HG03159 (cell line): ENCODE measurements at regions not wholly inside any gene's neighbourhood (a gene's known extent, or its start where the extent isn't known, plus 50 kb on each side); places are given as distances from the start of the nearest gene placed in this dataset.

ENCODE experiments used
- ATAC-seq: cut with Tn5 transposase; IDR thresholded peaks from one replicate; pipeline ENCODE4 v1.9.1; 2021; ENCODE audit warnings: mild to moderate bottlenecking, moderate library complexity; ENCODE audit not compliant: unreplicated experiment

DNA sequence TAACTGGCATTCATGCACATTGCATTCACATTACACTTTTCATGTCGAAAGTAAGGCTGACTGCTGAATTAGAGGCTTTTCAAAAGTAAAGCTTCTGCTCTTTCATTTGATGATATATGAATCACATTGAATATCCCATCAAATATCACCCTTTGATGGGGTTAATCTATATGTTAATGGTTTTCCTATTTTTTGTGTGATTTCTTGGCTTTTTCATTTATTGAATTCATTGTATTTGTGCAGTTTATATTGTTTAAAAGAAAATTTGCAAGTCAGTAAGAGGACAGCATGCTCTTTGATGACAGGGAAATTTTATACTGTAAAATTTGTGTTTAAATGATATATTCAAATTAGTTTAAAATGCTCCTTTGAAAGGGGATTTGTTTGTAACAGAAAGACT, 344.1 kb downstream of the PCDH10 start:
- ATAC-seq = no peak

DNA sequence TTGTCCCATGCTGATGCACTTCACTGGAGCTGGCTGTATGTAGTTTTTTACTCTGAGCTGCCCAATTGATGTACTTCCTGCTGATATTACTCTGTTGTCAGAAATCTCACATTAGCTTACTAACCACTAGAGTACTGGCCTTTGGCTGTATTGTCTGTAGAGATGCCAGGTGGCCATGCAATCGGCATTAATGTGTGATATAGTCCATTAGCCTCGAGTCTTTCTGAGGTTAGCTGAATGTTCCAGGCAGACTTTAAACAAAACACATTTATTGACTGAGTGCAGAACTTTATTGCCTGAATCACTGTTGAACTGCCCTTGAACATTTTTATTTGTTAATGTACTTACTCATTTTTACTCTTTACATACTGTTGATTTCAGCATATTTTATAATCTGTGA, 335.2 kb downstream of the PCDH10 start:
- ATAC-seq = no peak

DNA sequence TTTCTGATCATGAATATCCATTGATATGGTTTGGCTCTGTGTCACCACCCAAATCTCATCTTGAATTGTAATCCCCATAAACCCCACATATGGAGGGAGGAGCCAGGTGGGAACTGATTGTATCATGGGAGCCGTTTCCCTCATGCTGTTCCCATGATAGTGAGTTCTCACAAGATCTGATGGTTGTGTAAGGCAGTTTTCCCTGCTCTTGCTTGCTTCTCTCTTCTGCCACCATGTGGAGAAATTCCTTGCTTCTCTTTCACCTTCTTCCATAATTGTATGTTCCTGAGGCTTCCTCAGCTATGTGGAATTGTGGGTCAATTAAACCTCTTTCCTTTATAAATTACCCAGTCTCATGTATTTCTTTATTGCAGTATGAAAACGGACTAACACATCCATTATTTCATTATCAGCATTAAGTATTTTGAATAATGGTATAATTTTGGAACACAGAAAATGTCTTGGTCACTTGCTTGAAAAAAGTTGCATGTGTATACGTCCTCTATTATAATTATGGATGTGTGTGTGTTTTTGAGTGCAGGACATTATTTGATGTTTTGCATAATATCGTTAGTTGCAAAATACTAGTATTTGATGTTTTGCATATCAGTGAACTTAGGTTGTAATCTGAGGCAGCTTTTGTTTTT, 334.6 kb downstream of the PCDH10 start:
- no peak for ATAC-seq

DNA sequence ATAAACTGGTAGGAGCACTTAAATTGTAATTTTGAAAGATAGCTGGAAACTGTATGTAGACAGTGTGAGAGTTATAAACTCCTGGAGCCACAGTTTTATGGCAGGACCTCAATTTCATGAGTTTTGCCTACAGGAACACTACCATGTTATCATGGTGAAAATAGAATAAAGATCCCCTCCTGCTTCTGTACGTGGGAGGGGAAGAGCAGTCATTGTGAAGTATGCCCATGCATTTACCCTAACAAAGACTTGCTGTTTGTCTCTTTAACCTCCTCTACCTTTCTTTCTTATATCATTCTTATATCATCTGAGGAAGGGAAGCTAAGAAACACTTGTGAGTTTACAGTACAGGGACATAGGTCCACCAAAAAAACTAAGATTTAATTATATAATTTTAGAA, 327.0 kb downstream of the PCDH10 start:
- no peak for ATAC-seq

DNA sequence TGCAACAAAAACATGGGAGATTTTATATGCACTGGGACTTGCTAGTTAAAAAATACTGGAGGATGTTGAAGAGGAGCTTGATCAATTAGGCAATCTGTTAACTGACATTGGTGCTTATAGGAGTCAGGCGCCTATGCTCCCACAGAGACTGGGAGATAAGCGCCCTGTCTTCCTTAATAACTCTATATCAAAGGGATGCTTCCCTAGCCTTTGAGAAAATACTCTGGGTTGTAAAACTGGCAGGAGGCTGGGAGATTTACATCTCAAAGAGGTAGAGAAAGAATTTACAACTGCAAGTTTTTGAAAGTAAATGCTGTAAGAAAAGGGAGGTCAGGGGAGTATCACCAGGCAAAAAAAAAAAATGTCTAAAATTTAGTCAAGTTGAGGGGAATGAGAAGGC, 325.4 kb downstream of the PCDH10 start:
- no peak for ATAC-seq

DNA sequence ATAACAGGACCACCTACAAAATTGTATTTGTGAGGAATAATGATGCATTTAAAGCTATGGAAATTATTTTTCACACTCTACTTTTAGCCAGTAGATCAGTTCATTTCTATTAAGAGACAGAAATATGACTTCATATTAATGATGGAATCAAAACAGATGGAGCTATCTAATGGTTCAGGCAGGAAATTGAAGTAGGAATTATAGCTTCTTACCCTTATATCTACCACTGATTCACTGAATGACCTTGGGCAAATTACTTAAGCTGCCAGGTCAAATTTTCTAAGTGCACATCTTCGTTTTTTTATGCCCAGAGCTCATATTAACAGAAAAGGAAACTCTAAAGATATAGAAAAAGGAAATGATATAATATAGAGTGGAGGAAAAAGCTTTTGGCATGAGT, 323.1 kb downstream of the PCDH10 start:
- ATAC-seq = no peak

DNA sequence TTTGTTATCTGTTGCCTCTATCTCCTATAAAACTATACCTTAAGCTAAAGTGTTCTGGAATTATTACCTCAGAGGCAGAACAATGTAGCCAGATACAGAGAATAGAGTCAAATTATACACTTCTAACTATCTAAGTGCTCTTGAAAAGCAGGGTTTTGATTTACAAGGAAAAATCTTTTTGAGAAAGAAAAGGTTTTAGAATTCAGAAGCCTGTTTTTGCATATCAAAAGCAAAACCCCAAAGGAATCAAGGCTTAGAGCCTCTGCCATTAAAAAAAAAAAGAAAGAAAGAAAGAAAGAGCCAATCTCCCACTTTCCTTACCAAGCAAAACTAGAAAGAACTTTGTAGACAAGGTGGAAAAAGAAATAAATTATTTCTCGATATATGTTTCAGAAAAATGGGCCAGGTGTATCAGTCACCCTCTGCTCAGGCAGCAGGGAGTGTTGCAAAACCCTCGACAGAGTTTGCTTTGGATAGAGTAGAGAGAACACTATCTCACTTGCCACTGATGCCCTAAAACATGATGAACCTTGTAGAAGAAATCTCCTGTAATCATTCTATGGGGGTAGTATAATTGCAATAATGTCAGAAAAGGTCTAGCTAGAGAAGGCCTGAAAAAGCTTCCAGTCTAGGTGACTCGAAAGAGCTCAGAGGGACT, 318.3 kb downstream of the PCDH10 start:
- ATAC-seq = no peak

DNA sequence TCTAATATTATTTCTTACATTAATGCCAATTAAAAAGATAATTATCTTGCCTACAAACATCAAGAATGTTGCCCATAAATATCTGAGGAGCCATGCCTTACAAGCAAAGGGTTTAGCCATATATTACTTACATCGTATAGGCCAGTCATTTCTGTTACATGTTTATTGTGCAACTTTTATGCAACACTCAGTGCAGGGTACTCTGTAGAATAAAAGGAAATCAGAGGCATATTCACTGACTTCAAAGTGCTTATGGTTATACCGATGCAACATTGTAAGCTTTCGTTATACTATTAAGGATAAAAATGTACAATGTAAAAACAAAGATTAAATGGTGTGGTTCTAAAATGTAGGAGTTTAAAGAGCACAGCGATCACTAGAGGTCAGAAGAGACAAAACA, 315.9 kb downstream of the PCDH10 start:
- no peak for ATAC-seq

GRCh38 chr4:133464311-133464710, 315.2 kb downstream of the PCDH10 start:
- no peak for ATAC-seq

DNA sequence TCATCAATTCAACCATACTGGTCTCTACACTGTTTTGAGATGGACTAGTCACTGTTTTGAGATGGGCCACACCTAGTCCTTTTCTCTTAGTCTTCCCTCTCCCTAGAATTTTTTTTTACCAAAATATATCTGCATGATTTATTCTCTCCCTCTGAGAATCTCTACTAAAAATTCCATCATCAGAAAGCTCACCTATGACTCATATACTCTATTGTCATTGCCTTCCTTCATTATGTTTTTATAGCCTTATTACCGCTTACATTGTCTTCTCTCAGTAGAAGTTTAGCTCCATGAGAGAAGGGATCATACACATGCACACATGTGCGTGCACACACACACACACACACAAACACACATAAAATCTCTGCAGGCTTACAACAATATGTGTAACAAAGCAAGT, 303.6 kb downstream of the PCDH10 start:
- ATAC-seq = no peak

DNA sequence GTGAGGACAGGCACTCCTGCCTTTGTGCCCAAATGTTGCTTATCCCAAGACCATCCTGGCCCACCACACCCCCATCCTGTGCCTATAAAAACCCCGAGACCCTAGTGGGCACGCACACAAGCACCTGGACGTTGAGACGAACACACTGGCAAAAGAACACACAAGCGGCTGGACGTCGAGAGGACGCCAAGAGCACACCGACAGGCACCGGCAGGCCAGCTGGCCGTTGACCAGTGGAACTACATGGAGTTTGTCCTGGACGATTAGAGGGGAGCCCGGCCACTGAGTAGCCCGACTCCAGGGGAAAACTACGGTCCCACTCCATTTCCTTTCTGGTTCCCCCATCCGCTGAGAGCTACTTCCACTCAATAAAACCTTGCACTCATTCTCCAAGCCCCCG, 301.7 kb downstream of the PCDH10 start:
- no peak for ATAC-seq

DNA sequence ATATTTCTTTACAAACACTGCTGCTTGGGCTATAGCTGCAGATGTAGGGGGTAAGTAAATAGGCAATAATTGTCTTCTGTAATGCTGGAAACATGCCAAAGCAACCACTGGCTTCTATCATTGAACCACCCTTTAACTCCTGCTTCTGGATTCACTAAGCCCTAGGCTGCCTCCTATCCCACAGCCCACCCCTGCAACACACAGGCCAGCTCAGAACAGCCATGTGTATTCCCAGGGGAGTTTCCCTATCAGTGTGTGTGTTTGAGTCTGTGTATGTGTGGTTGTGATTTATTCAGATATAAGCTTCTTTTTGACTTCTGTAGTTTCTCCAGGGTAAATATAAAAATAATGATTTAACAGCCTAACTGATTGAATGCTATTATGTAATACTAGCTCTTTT, 291.3 kb downstream of the PCDH10 start:
- no peak for ATAC-seq

GRCh38 chr4:133439830-133440229, 290.7 kb downstream of the PCDH10 start:
- ATAC-seq = no peak

- no peak for ATAC-seq
Measured at GRCh38 chr4:133424605-133425004, 275.5 kb downstream of the PCDH10 start.

DNA sequence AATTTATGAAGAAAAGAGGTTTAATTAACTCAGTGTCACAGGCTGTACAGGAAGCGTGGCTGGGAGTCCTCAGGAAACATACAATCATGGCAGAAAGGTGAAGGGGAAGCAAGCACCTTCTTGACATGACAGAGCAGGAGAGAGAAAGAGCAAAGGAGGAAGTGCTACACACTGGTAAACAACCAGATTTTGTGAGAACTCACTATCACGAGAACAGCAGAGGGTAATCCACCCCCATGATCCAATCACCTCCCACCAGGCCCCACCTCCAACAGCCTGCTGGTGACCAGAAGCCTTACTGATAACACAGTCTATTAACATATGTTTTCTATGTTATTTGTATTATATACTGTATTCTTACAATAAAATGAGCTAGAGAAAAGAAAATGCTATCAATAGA, 254.8 kb downstream of the PCDH10 start:
- ATAC-seq = no peak

GRCh38 chr4:133402616-133403015, 253.5 kb downstream of the PCDH10 start:
- no peak for ATAC-seq

DNA sequence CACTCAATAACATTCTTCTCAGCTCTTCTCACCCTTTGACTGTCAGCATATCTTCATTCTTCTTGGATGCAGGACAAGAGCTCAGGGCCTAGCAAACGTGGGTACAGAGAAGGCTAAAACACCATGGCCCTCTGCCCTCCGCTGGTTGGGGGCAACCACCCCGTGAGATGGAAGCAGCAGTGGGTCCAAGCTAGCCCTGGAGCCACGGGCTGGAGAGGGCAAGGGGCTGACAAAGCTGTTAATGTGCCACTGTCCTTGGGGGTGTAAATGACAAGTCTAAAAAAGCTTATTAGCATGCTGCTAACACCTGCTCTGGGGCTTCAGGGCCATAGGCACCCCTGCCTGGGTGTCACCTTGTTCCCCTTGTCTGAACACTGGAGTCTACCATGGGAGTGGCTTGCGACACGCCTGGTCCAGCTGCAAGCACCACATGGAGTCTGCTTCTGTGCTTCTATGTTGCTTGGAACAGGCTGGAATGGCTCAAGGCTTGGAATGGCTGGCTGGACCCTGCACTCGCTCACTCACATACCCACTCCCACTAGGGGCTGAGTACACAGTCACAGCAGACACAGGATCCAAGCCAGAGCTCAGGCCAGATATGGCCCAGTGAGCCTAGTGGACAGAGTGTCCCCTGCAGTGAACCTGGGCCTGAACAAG, 246.0 kb downstream of the PCDH10 start:
- ATAC-seq = no peak

DNA sequence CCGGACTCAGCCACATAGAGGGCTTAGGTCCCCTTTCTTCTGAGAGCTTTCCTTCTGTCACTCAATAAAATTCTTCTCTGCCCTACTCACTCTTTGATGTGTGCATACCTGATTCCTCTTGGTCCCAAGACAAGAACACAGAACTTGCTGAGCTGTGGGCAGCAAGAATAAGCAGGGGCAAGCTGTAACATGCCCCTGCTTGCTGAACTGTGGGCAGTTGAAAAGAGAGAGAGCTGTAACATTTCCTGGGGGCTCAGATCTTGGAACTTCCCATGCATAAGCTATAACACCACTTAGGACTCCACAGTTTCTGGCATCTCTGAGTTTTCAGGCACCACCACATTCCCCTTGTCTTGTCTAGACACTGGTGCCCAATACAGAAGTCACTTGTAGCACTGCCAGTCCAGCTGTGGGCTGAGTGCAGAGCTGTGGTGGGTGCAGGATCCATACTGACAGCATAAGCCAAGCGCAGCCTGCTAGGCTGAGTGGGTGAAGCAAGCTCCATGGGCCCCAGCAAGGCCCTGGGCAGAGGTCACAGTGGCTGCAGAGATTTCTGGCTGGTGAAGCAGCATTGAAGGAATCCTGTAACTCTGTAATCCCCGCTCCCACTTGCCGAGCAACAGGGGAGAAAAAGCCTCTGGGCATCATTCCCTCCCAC, 241.2 kb downstream of the PCDH10 start:
- ATAC-seq = no peak

DNA sequence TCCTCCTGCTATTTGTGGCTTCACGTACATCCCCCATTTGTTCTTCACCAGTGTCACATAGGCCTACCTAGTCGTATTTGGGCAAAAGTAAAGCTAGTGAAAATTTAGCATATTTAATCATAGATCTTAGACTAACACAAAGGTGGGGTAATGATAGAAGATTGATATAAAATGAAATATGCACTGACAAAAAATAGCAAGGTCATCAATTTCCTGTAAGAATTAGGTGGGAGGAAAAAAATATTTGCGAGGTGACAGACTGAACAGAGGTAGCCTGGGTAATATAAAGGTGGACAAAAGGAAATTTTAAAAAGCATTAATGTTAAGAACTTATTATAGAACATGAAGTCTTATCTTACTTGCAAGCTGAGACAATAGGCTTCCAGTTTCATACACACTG, 239.9 kb downstream of the PCDH10 start:
- ATAC-seq = no peak

GRCh38 chr4:133385161-133385954, 236.3 kb downstream of the PCDH10 start:
- ATAC-seq = no peak
